Transverse colon (tissue), 4 donors: ENCODE measurements at regions not wholly inside any gene's neighbourhood (a gene's known extent, or its start where the extent isn't known, plus 50 kb on each side); places are given as distances from the start of the nearest gene placed in this dataset.

Experiments used
- CTCF ChIP-seq, 5 experiments: fragments of 200-600 bp in 3 of 5; fragments of 450-650 bp in 2 of 5; sonication (generic) in 3 of 5; IDR thresholded peaks; 1 replicate in 2 of 5; 2 replicates in 3 of 5; pipeline ENCODE4 v1.5.1; 2016 to 2017; ENCODE audit warnings: antibody characterized with exemption in 5 of 5, inconsistent platforms in 3 of 5, mild to moderate bottlenecking in 2 of 5, moderate library complexity in 1 of 5
- EP300 ChIP-seq: sonication (generic); formaldehyde crosslinking; IDR thresholded peaks from one replicate; pipeline ENCODE4 v1.6.1; 2017; ENCODE audit warnings: antibody characterized with exemption, low read depth
- POLR2A ChIP-seq: fragments of 450-650 bp; IDR thresholded peaks from one replicate; pipeline ENCODE4 v1.6.1; 2016; ENCODE audit warnings: antibody characterized with exemption, mild to moderate bottlenecking, moderate library complexity
- POLR2AphosphoS5 ChIP-seq, 3 donors: sonication (generic); formaldehyde crosslinking; IDR thresholded peaks; one replicate each; pipeline ENCODE4 v1.6.1; 2016; ENCODE audit warnings: antibody characterized with exemption in 3 of 3

GRCh38 chr2:17272652-17273525 is 245.4 kb downstream of the RAD51AP2 start:
- TF ChIP-seq POLR2AphosphoS5 (IDR thresholded peaks at IDR 0.05) (no peak), CTCF (IDR thresholded peaks at IDR 0.05) (no peak), POLR2A (no peak), EP300 (no peak)
